ENCODE measurements at regions not wholly inside any gene's neighbourhood (a gene's known extent, or its start where the extent isn't known, plus 50 kb on each side); places are given as distances from the start of the nearest gene placed in this dataset.

DNA sequence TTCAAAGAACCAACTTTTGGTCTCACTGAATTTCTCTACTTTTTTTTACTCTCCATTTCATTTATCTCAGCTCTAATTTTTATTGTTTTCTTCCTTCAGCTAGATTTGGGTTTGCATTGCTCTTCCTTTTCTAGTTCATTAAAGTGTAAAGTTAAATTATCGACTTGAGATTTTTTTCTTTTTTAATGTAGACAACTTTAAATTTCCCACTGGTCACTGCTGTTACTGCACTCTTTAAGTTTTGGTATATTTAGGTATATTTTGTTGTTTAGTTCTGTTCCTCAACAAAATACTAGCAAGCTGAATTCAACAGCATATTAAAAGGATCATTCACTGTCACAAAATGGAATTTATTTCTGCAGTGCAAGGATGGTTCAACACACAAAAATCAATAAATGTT lies 572.0 kb upstream of the DIAPH2 start:
- TF ChIP-seq, protein P1, sequence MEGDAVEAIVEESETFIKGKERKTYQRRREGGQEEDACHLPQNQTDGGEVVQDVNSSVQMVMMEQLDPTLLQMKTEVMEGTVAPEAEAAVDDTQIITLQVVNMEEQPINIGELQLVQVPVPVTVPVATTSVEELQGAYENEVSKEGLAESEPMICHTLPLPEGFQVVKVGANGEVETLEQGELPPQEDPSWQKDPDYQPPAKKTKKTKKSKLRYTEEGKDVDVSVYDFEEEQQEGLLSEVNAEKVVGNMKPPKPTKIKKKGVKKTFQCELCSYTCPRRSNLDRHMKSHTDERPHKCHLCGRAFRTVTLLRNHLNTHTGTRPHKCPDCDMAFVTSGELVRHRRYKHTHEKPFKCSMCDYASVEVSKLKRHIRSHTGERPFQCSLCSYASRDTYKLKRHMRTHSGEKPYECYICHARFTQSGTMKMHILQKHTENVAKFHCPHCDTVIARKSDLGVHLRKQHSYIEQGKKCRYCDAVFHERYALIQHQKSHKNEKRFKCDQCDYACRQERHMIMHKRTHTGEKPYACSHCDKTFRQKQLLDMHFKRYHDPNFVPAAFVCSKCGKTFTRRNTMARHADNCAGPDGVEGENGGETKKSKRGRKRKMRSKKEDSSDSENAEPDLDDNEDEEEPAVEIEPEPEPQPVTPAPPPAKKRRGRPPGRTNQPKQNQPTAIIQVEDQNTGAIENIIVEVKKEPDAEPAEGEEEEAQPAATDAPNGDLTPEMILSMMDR (IDR thresholded peaks at IDR 0.05 in 4 of 5, conservative IDR thresholded peaks at IDR 0.05 in 1 of 5), result no peak
- no peak for TF ChIP-seq POLR2A (IDR thresholded peaks at IDR 0.05)
